Endothelial cell of umbilical vein (primary cell): ENCODE measurements at regions not wholly inside any gene's neighbourhood (a gene's known extent, or its start where the extent isn't known, plus 50 kb on each side); places are given as distances from the start of the nearest gene placed in this dataset.

Source experiments
- BruUV-seq: library from RNA; stranded (reverse); fragments of 400-500 nt; replicated peaks from 2 replicates; lab custom pipeline; 2021; lab: Mats Ljungman, UMichigan
- CTCF ChIA-PET: fragments of 300-600, 350-600 bp; sonication (Branson Sonifier 250); formaldehyde crosslinking; loops from one replicate; lab custom pipeline; 2021; ENCODE audit warnings: antibody characterized with exemption, inconsistent platforms; lab: Charles Lee
- POLR2A ChIA-PET: fragments of 300-600, 350-600 bp; sonication (Branson Sonifier 250); formaldehyde crosslinking; loops from one replicate; lab custom pipeline; 2021; ENCODE audit warnings: antibody characterized with exemption, inconsistent platforms; lab: Charles Lee
- DNase-seq: peaks from one replicate; pipeline ENCODE4 v3.0.0-alpha.2; 2011; ENCODE audit warnings: low read depth, low spot score
- FAIRE-seq: peaks from 2 replicates; lab custom pipeline; 2011; peaks lifted over from hg19 to GRCh38; lab: Jason Lieb, UNC
- H2AFZ ChIP-seq: 2 replicates; pipeline ENCODE4 v1.6.0; 2012; ENCODE audit warnings: low read depth, low read length, control low read depth, inconsistent platforms
- H3K27ac ChIP-seq: 2 replicates; pipeline ENCODE4 v1.5.1; 2011; ENCODE audit warnings: low read depth, mild to moderate bottlenecking, control low read depth, low read length, moderate library complexity; ENCODE audit not compliant: insufficient read depth
- H3K27me3 ChIP-seq, 2 experiments: 2 replicates each; pipeline versions ENCODE4 v1.6.0 to v1.6.1; 2011; ENCODE audit warnings: low read length in 2 of 2, mixed read lengths in 1 of 2; ENCODE audit not compliant: control insufficient read depth in 2 of 2, insufficient read depth in 2 of 2
- H3K36me3 ChIP-seq, 2 experiments: 2 replicates in 1 of 2; 3 replicates in 1 of 2; pipeline ENCODE4 v1.5.1; 2011; ENCODE audit warnings: low read length in 2 of 2, mild to moderate bottlenecking in 1 of 2, moderate library complexity in 1 of 2; ENCODE audit not compliant: control insufficient read depth in 2 of 2, insufficient read depth in 2 of 2; ENCODE audit errors: extremely low read depth in 1 of 2
- H3K4me1 ChIP-seq: 3 replicates; pipeline ENCODE4 v1.5.1; 2011; ENCODE audit warnings: mild to moderate bottlenecking, low read length; ENCODE audit not compliant: control insufficient read depth, insufficient read depth; ENCODE audit errors: extremely low read depth
- H3K4me2 ChIP-seq: 2 replicates; pipeline ENCODE4 v1.6.1; 2011; ENCODE audit warnings: low read length, control low read depth, mixed read lengths; ENCODE audit not compliant: insufficient read depth
- H3K4me3 ChIP-seq, 3 experiments: fragments of 200-600 bp in 1 of 3; sonication (generic), shearing (Covaris generic) in 1 of 3; replicated peaks in 1 of 3; 2 replicates each; pipeline ENCODE4 v1.5.1; 2011 to 2016; ENCODE audit warnings: control low read depth in 3 of 3, low read length in 3 of 3, mild to moderate bottlenecking in 2 of 3, inconsistent platforms in 1 of 3, low read depth in 1 of 3, moderate library complexity in 1 of 3; ENCODE audit not compliant: insufficient read depth in 1 of 3
- H3K79me2 ChIP-seq: 2 replicates; pipeline ENCODE4 v1.6.0; 2012; ENCODE audit warnings: low read length, inconsistent platforms; ENCODE audit not compliant: control insufficient read depth, insufficient read depth
- H3K9ac ChIP-seq: replicated peaks from 2 replicates; pipeline ENCODE3; 2011; ENCODE audit warnings: low read length, control low read depth; ENCODE audit not compliant: insufficient read depth; ENCODE audit errors: extremely low read depth
- H3K9me1 ChIP-seq: replicated peaks from 3 replicates; pipeline ENCODE4 v1.6.0; 2011; ENCODE audit warnings: mild to moderate bottlenecking, low read length; ENCODE audit not compliant: control insufficient read depth, insufficient read depth; ENCODE audit errors: extremely low read depth
- H3K9me3 ChIP-seq: replicated peaks from 2 replicates; pipeline ENCODE4 v1.5.1; 2012; ENCODE audit warnings: low read length, inconsistent platforms; ENCODE audit not compliant: control insufficient read depth, insufficient read depth
- H4K20me1 ChIP-seq: replicated peaks from 2 replicates; pipeline ENCODE3; 2011; ENCODE audit warnings: mild to moderate bottlenecking, low read length; ENCODE audit not compliant: control insufficient read depth, insufficient read depth; ENCODE audit errors: extremely low read depth
- EZH2 ChIP-seq: IDR thresholded peaks from 2 replicates; pipeline ENCODE4 v1.6.1; 2012; ENCODE audit warnings: borderline replicate concordance, low read depth, mild to moderate bottlenecking, moderate library complexity, low read length, inconsistent platforms; ENCODE audit not compliant: severe bottlenecking
- FOS ChIP-seq: IDR thresholded peaks from 2 replicates; pipeline ENCODE4 v1.6.1; 2011; ENCODE audit warnings: mild to moderate bottlenecking, low read length, moderate library complexity, borderline replicate concordance; ENCODE audit not compliant: insufficient read depth
- GATA2 ChIP-seq: IDR thresholded peaks from 2 replicates; pipeline ENCODE4 v1.7.0; 2011; ENCODE audit warnings: low read depth, mild to moderate bottlenecking, moderate library complexity, mixed read lengths, low read length; ENCODE audit not compliant: insufficient read length, insufficient read depth
- JUN ChIP-seq: IDR thresholded peaks from 2 replicates; pipeline ENCODE4 v1.6.1; 2011; ENCODE audit warnings: borderline replicate concordance, low read depth; ENCODE audit not compliant: insufficient read length, insufficient read depth
- MYC ChIP-seq: IDR thresholded peaks from one replicate; pipeline ENCODE4 v1.6.1; 2011; ENCODE audit warnings: mild to moderate bottlenecking, low read depth, low read length
- POLR2A ChIP-seq: IDR thresholded peaks from 2 replicates; pipeline ENCODE4 v1.6.1; 2012; ENCODE audit warnings: low read depth, mild to moderate bottlenecking, control low read depth, low read length
- POLR2AphosphoS5 ChIP-seq: IDR thresholded peaks from 2 replicates; pipeline ENCODE4 v1.6.1; 2012; ENCODE audit warnings: low read depth, mild to moderate bottlenecking, control low read depth, low read length, moderate library complexity; ENCODE audit not compliant: insufficient read depth
- dilution Hi-C: fragments of 300-500 bp; cut with MboI; formaldehyde crosslinking; loops from one replicate; pipeline ENCODE4 v1.15.0; 2019; ENCODE audit warnings: low sequenced_read_pairs; ENCODE audit not compliant: extremely low pct_ligation_motif_present
- intact Hi-C: fragments of 100-400 bp; cut with micrococcal nuclease; formaldehyde crosslinking; loops from one replicate; pipeline ENCODE4 v1.10.0; 2022
- TF ChIP-seq, protein P1 (sequence below): IDR thresholded peaks from 2 replicates; pipeline ENCODE4 v1.6.1; 2011; ENCODE audit not compliant: insufficient read depth, insufficient read length
- TF ChIP-seq, protein P2 (sequence below), 2 donors: IDR thresholded peaks; 1 replicate in 1 of 2; 2 replicates in 1 of 2; pipeline ENCODE4 v1.5.1; 2011; ENCODE audit warnings: low read length in 2 of 2, mild to moderate bottlenecking in 2 of 2, moderate library complexity in 2 of 2, control low read depth in 1 of 2, inconsistent platforms in 1 of 2, low read depth in 1 of 2; ENCODE audit not compliant: insufficient read depth in 1 of 2; ENCODE audit errors: extremely low read depth in 1 of 2

DNA sequence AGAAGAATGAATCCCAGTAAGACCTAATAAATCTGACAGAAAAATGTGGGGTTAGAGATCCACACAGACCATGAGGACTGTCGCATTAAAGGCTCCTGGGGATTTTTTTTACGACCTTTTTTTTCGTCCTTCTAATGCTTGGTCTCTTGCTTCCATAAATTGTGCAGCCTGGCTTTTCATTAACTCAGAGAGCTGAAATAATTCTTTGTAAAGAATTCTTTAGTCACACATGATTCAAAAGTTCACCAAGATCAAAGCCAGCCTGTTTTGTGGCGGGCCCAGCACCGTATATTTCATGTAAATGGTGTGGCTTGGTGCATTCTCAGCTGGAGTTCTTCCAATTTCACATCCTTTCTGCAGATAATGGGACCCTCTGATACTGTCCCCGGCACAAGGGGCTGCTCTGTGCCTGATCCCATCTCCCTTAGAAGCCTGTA is 206.6 kb upstream of the BMPER start:
- intact Hi-C loops = no loop called here
- no peak overlapping the region for H3K4me2 ChIP-seq
- ChIA-PET POLR2A (no interaction called here), CTCF (no interaction called here)
- no peaks in the 10 kb centered on the region for H3K4me1 ChIP-seq
- TF ChIP-seq, protein P1, sequence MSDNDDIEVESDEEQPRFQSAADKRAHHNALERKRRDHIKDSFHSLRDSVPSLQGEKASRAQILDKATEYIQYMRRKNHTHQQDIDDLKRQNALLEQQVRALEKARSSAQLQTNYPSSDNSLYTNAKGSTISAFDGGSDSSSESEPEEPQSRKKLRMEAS = no peak
- no peak for TF ChIP-seq EZH2
- TF ChIP-seq POLR2AphosphoS5 = no peak
- TF ChIP-seq, protein P2, sequence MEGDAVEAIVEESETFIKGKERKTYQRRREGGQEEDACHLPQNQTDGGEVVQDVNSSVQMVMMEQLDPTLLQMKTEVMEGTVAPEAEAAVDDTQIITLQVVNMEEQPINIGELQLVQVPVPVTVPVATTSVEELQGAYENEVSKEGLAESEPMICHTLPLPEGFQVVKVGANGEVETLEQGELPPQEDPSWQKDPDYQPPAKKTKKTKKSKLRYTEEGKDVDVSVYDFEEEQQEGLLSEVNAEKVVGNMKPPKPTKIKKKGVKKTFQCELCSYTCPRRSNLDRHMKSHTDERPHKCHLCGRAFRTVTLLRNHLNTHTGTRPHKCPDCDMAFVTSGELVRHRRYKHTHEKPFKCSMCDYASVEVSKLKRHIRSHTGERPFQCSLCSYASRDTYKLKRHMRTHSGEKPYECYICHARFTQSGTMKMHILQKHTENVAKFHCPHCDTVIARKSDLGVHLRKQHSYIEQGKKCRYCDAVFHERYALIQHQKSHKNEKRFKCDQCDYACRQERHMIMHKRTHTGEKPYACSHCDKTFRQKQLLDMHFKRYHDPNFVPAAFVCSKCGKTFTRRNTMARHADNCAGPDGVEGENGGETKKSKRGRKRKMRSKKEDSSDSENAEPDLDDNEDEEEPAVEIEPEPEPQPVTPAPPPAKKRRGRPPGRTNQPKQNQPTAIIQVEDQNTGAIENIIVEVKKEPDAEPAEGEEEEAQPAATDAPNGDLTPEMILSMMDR (IDR thresholded peaks at IDR 0.05; ENCODE audit: extremely low read depth in 1 of 2, insufficient read depth in 1 of 2, low read depth in 1 of 2, low read length in 2 of 2) = no peak
- TF ChIP-seq POLR2A = no peak
- TF ChIP-seq GATA2 = no peak
- no peak for TF ChIP-seq MYC
- no peak for TF ChIP-seq JUN
- no peak for TF ChIP-seq FOS
- peaks cover 8% of the 10 kb centered on the region for H3K9me3 ChIP-seq
- H3K4me3 ChIP-seq = no peak overlapping the region
- H3K36me3 ChIP-seq = no peaks in the 10 kb centered on the region
- no peak overlapping the region for H2AFZ ChIP-seq
- H3K9me1 ChIP-seq = no peaks in the 10 kb centered on the region
- dilution Hi-C loops = no loop called here
- no peaks in the 10 kb centered on the region for H3K79me2 ChIP-seq
- DNase-seq = no peak
- no peak overlapping the region for H3K27ac ChIP-seq
- H4K20me1 ChIP-seq = no peaks in the 10 kb centered on the region
- H3K27me3 ChIP-seq = no peaks in the 10 kb centered on the region
- FAIRE-seq = no peak
- H3K9ac ChIP-seq = no peak overlapping the region
- no TSS peak for BruUV-seq
